ENCODE measurements at regions not wholly inside any gene's neighbourhood (a gene's known extent, or its start where the extent isn't known, plus 50 kb on each side); places are given as distances from the start of the nearest gene placed in this dataset.

DNA sequence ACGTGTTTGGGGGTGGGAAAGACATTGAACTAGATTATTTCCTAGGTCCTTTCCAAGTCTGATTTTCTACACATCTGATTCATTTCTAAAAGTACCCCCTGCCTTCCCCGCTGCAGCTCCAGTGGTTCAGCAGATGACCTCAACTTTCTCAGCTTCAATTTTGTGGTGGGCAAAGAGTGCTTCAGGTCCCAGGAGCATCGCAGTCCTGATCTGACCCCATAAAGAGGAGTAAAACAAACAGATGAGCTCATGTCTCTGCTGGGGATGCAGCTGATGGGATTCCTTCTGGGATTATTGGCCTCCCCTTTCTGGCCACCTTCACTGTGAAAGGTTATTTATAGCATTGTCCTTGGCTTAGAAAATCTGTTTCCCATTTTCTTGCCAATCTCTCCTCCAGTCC is 337.0 kb upstream of the PLXNA2 start:
- DNase-seq (ENCODE audit: low read depth, low spot score) = no peak
- no peak for TF ChIP-seq CTCF (IDR thresholded peaks at IDR 0.05; ENCODE audit: insufficient read depth, low read length, missing control alignments)
- ChIA-PET POLR2A (no interaction called here), CTCF (no interaction called here)
- no peak overlapping the region for H3K4me3 ChIP-seq (ENCODE audit: low read depth, low read length)

GRCh38 chr1:208581667-208582066 is 337.5 kb upstream of the PLXNA2 start:
- no peak overlapping the region for H3K4me3 ChIP-seq (ENCODE audit: low read depth, low read length)
- ChIA-PET POLR2A (no interaction called here), CTCF (no interaction called here)
- no peak for DNase-seq (ENCODE audit: low read depth, low spot score)
- TF ChIP-seq CTCF (IDR thresholded peaks at IDR 0.05; ENCODE audit: insufficient read depth, low read length, missing control alignments) = no peak

DNA sequence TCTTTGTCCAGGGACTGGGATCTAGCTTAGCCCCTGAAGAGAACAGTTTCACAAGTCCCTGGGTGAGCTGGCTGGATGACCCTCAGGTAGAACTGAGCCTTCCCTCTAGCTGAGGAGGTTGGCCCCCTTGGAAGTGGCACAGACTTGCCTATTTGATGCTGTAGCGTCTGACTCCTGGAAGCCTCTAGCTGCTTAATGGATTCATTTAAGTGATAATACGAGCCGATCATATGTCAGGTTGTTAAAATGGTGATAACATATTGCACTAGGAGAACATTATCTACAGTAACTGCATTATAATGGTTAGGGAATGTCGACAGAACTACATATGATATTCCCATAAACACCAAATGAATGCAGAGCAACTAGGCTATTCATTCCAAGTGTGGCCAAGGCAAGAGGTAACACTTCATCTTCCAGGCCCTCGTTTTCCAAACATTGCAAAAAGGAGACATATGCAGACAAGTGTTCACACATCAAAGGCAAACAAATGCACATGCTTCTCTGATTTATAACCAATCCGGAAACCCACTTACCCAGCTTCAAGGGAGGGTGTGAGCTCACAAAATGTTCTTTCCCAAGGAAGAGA is 340.1 kb upstream of the PLXNA2 start:
- TF ChIP-seq CTCF (IDR thresholded peaks at IDR 0.05; ENCODE audit: insufficient read depth, low read length, missing control alignments) = no peak
- no peak for DNase-seq (ENCODE audit: low read depth, low spot score)
- no peak overlapping the region for H3K4me3 ChIP-seq (ENCODE audit: low read depth, low read length)
- CTCF ChIA-PET = no interaction called here
- POLR2A ChIA-PET = no interaction called here

GRCh38 chr1:208587110-208587509 is 342.9 kb upstream of the PLXNA2 start:
- CTCF ChIA-PET = no interaction called here
- POLR2A ChIA-PET = no interaction called here
- no peak overlapping the region for H3K4me3 ChIP-seq (ENCODE audit: low read depth, low read length)
- no peak for TF ChIP-seq CTCF (IDR thresholded peaks at IDR 0.05; ENCODE audit: insufficient read depth, low read length, missing control alignments)
- DNase-seq (ENCODE audit: low read depth, low spot score) = no peak

DNA sequence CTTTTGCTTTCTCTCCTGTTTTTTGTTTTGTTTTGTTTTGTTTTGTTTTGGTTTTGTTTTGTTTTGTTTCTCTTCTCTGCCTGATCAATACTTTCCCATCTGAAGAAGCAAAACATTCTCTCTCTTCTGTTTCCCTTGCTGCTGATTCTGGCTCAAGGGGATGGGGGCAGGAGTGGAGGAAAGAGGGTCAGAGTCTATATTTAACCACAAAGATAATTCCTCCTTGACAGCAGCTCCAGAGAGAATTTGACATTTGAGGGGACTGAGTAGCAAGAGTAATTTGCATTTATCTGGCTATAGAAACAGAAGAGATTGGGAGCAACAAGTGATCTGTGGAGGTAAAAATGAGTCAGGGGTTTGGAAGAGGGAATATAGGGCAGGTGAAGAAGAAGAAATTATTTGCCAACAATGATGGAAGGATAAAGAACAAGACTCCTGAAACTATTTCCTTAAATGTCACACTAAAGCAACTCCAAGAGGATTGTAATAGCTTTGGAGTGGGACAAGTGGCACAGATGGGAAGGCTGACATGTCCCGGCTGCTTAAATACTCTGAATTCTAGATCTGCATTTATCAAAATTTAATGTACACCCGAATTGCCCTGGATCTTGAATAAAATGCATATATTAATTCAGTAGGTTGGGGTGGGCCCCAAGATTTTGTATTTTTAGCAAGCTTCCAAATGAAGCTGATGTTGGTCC is 349.3 kb upstream of the PLXNA2 start:
- H3K4me3 ChIP-seq (ENCODE audit: low read depth, low read length) = no peak overlapping the region
- POLR2A ChIA-PET = no interaction called here
- CTCF ChIA-PET = no interaction called here
- no peak for TF ChIP-seq CTCF (IDR thresholded peaks at IDR 0.05; ENCODE audit: insufficient read depth, low read length, missing control alignments)
- DNase-seq (ENCODE audit: low read depth, low spot score) = no peak

- DNase-seq (ENCODE audit: low read depth, low spot score) = no peak
- POLR2A ChIA-PET = no interaction called here
- CTCF ChIA-PET = interaction anchor here (1.6 kb wide), 1 partner anchor 58 kb away, joined by 4 read pairs; no protein-coding TSS in a partner anchor
- TF ChIP-seq CTCF (IDR thresholded peaks at IDR 0.05; ENCODE audit: insufficient read depth, low read length, missing control alignments) = no peak
- no peak overlapping the region for H3K4me3 ChIP-seq (ENCODE audit: low read depth, low read length)
Measured at GRCh38 chr1:208595236-208595635, 351.1 kb upstream of the PLXNA2 start.

All from AG04449 (cell line).